ENCODE measurements at regions not wholly inside any gene's neighbourhood (a gene's known extent, or its start where the extent isn't known, plus 50 kb on each side); places are given as distances from the start of the nearest gene placed in this dataset.

GRCh38 chr6:163716690-163717089 lies 302.2 kb downstream of the QKI start:
- no peak for TF ChIP-seq ZNF274 (IDR thresholded peaks at IDR 0.05; ENCODE audit: low read depth, low read length)
- H3K4me3 ChIP-seq (ENCODE audit: low read length): no peak overlapping the region

- TF ChIP-seq ZNF274 (IDR thresholded peaks at IDR 0.05; ENCODE audit: low read depth, low read length): no peak
Measured at GRCh38 chr6:163715846-163716245, 301.3 kb downstream of the QKI start.

GRCh38 chr6:163714179-163714578 lies 299.7 kb downstream of the QKI start:
- no peak overlapping the region for H3K4me3 ChIP-seq (ENCODE audit: low read length)
- TF ChIP-seq ZNF274 (IDR thresholded peaks at IDR 0.05; ENCODE audit: low read depth, low read length): no peak

More at GRCh38 chr6:163715846-163716245, 301.3 kb downstream of the QKI start:
- no peak overlapping the region for H3K4me3 ChIP-seq (ENCODE audit: low read length)

- H3K4me3 ChIP-seq (ENCODE audit: low read length): no peak overlapping the region
- no peak for TF ChIP-seq ZNF274 (IDR thresholded peaks at IDR 0.05; ENCODE audit: low read depth, low read length)
Measured at GRCh38 chr6:163712981-163713380, 298.5 kb downstream of the QKI start.

- H3K4me3 ChIP-seq (ENCODE audit: low read length): no peak overlapping the region
- no peak for TF ChIP-seq ZNF274 (IDR thresholded peaks at IDR 0.05; ENCODE audit: low read depth, low read length)
Measured at GRCh38 chr6:163712566-163712961, 298.0 kb downstream of the QKI start.

GRCh38 chr6:163711615-163712565 lies 297.4 kb downstream of the QKI start:
- no peak for TF ChIP-seq ZNF274 (IDR thresholded peaks at IDR 0.05; ENCODE audit: low read depth, low read length)
- H3K4me3 ChIP-seq (ENCODE audit: low read length): no peak overlapping the region

DNA sequence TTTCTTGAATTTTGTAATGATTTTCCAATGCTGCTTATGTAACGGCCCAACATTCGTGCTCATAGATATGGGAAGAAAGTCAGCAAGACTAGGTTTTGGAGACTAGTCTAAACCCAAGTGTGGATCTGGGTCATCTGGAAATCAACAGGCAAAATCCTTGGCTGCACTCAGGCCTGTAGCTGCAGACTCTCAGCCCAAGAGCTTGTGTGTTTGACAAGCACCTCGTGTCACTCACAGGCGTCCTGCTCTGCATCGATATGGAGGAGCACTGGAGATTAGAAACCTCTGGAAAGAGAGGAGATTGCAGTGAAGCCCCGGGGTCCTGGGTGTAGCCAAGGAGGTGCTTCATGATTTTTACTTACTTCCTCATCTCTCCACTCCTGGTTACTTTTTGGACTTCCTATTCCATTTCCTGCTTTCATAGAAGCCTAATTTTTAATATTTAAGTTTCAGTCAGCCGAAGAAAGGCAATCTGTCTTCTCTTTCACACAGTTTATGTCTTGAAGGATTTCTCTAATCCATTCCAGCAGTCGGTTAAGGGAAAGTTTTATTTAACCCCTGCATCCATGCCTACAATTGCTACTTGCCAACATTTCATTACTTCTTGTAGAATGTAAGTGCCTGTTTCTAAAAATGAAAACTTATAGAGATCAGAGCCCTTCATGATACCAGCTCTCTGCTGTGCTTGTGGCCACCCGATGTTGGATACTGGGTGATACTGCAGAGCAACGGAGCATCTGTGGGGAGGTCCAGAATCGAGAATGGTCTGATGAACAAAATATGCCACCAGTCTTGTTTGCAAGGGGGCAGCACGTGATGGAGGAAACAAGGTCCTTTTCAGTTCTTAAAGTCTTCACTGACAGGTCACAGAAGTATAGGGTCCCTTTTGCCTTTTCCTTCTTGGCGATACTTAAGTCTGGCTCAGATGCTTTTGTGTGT lies 296.3 kb downstream of the QKI start:
- no peak overlapping the region for H3K4me3 ChIP-seq (ENCODE audit: low read length)
- TF ChIP-seq ZNF274 (IDR thresholded peaks at IDR 0.05; ENCODE audit: low read depth, low read length): no peak

DNA sequence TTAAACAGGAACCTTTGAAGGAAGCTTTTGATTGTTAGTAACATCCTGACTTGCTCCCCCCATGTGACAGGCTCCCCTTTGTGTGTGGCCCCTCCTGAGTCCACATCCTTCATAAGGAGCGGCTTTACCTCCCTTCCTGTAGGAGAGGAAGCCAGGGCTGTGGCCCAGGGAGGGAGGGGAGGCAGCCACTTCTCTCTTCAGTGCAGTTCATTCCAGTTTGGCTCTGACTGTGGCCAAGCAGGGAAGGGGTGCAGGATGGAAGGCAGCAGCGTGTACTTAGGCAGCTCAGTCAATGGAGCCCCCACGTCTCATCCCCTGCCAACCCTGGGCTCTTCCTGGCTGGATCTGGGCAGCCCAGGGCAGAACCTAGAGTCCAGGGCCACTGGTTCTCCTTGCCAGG lies 295.2 kb downstream of the QKI start:
- TF ChIP-seq ZNF274 (IDR thresholded peaks at IDR 0.05; ENCODE audit: low read depth, low read length): no peak
- H3K4me3 ChIP-seq (ENCODE audit: low read length): no peak overlapping the region

- H3K4me3 ChIP-seq (ENCODE audit: low read length): no peak overlapping the region
- TF ChIP-seq ZNF274 (IDR thresholded peaks at IDR 0.05; ENCODE audit: low read depth, low read length): no peak
Measured at GRCh38 chr6:163709255-163709654, 294.7 kb downstream of the QKI start.

DNA sequence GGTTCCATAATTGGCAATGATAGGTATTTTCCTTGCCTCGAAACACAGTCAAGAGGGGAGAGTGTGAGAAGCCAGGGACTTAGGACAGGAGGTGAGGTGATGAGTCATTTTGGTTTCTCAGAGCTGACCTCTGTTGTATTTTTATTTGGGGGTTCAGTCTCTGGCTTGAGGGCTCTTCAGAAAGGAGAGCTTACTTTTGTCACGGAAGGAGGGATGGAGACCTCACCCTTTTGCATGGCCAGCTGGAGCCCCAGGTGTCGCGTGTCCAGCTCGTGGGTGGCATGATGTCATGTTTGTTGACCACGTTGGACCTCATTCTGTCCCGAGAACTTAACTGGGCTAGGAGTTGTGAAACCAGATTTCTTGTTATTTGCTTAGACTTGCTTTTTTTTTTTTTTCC lies 293.9 kb downstream of the QKI start:
- TF ChIP-seq ZNF274 (IDR thresholded peaks at IDR 0.05; ENCODE audit: low read depth, low read length): no peak
- no peak overlapping the region for H3K4me3 ChIP-seq (ENCODE audit: low read length)

- peak overlapping the region; percentile 15; the same call in 1 of the 2 replicates for H3K4me3 ChIP-seq (ENCODE audit: low read length)
Measured at GRCh38 chr6:163707387-163708355, 293.2 kb downstream of the QKI start.

GRCh38 chr6:163706500-163707087 lies 292.1 kb downstream of the QKI start:
- TF ChIP-seq ZNF274 (IDR thresholded peaks at IDR 0.05; ENCODE audit: low read depth, low read length): no peak
- H3K4me3 ChIP-seq (ENCODE audit: low read length): no peak overlapping the region

More at GRCh38 chr6:163707387-163708355, 293.2 kb downstream of the QKI start:
- no peak for TF ChIP-seq ZNF274 (IDR thresholded peaks at IDR 0.05; ENCODE audit: low read depth, low read length)

DNA sequence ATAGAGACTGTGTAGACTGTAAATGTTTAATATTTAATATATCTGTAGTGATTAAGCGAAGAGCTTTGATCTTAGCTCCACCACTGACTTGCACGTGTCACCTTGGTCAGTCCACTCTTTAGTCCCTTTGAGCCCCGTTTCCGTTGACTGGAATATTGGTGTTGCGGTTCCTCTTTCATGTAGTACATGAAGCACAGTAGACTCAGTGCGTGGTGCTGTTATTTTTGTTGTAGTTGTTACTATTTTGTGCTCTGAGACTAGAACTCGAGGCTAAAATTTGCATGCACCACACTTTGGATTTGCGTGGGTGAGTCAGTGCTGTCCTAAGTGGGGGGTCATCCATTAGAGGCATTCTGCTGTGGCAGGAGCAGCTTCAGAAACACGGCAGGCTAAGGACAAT lies 291.4 kb downstream of the QKI start:
- H3K4me3 ChIP-seq (ENCODE audit: low read length): no peak overlapping the region
- no peak for TF ChIP-seq ZNF274 (IDR thresholded peaks at IDR 0.05; ENCODE audit: low read depth, low read length)
